A673 (cell line): ENCODE measurements at regions not wholly inside any gene's neighbourhood (a gene's known extent, or its start where the extent isn't known, plus 50 kb on each side); places are given as distances from the start of the nearest gene placed in this dataset.

Experiments
- EZH2 ChIP-seq: fragments of 200-600 bp; sonication (generic); IDR thresholded peaks from 2 replicates; pipeline ENCODE4 v1.6.1; 2017; ENCODE audit warnings: borderline replicate concordance, low read depth, mild to moderate bottlenecking, mixed read lengths, antibody characterized with exemption, low read length; ENCODE audit not compliant: poor library complexity, severe bottlenecking
- TF ChIP-seq, protein P1 (sequence below): fragments of 300-800, 200-600 bp; sonication (generic); conservative IDR thresholded peaks from 2 replicates; pipeline ENCODE4 v1.5.1; 2017; ENCODE audit warnings: low read depth, mild to moderate bottlenecking, antibody characterized with exemption, low read length, moderate library complexity, mixed read lengths

DNA sequence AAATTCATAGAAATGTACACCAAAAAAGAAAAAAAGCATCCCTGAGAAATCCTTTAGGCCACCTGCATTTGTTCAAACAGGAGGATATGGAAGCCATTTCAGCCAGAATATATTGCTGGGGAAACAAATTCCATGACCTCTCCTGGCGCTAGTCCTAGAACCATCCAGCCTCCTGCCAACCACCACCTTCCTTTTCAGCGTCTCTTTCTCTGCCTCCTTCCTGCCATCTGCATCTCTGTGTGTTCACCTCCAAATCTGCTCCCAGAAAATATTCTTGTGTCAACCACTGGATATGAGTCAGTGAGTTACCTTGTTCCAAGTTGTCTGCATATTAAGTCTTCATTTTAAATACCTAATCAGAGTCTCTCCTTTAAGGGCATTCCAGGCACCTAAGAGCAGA is 50.6 kb upstream of the NPY start:
- TF ChIP-seq, protein P1, sequence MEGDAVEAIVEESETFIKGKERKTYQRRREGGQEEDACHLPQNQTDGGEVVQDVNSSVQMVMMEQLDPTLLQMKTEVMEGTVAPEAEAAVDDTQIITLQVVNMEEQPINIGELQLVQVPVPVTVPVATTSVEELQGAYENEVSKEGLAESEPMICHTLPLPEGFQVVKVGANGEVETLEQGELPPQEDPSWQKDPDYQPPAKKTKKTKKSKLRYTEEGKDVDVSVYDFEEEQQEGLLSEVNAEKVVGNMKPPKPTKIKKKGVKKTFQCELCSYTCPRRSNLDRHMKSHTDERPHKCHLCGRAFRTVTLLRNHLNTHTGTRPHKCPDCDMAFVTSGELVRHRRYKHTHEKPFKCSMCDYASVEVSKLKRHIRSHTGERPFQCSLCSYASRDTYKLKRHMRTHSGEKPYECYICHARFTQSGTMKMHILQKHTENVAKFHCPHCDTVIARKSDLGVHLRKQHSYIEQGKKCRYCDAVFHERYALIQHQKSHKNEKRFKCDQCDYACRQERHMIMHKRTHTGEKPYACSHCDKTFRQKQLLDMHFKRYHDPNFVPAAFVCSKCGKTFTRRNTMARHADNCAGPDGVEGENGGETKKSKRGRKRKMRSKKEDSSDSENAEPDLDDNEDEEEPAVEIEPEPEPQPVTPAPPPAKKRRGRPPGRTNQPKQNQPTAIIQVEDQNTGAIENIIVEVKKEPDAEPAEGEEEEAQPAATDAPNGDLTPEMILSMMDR, result no peak
- no peak for TF ChIP-seq EZH2
